ENCODE measurements at regions not wholly inside any gene's neighbourhood (a gene's known extent, or its start where the extent isn't known, plus 50 kb on each side); places are given as distances from the start of the nearest gene placed in this dataset.

- DNase-seq (ENCODE audit: low read depth in 2 of 2), result no peak
Measured at GRCh38 chr9:95757439-95757838, 118.1 kb upstream of the ERCC6L2 start.

- peak; percentile 69 to 70 for DNase-seq (ENCODE audit: low read depth in 2 of 2)
Measured at GRCh38 chr9:95756986-95757385, 118.5 kb upstream of the ERCC6L2 start.

- DNase-seq (ENCODE audit: low read depth in 2 of 2), result no peak
Measured at GRCh38 chr9:95756101-95756500, 119.4 kb upstream of the ERCC6L2 start.

DNA sequence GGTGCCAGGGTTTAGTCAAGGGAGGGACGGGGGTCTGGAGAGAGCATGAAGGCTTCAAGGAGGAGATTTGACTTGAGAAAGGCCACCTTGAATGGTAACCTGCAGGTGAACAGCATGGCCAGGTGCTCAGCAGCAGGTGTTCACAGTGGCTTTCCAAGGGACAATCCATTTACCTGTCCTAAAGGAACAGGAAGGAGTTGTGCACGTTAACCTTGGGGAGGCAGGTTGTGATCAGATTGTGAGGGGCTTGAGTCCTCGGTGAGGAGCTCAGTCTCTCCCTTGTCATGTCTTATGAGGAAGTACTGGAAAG is 120.1 kb upstream of the ERCC6L2 start:
- DNase-seq (ENCODE audit: low read depth in 2 of 2), result no peak

DNA sequence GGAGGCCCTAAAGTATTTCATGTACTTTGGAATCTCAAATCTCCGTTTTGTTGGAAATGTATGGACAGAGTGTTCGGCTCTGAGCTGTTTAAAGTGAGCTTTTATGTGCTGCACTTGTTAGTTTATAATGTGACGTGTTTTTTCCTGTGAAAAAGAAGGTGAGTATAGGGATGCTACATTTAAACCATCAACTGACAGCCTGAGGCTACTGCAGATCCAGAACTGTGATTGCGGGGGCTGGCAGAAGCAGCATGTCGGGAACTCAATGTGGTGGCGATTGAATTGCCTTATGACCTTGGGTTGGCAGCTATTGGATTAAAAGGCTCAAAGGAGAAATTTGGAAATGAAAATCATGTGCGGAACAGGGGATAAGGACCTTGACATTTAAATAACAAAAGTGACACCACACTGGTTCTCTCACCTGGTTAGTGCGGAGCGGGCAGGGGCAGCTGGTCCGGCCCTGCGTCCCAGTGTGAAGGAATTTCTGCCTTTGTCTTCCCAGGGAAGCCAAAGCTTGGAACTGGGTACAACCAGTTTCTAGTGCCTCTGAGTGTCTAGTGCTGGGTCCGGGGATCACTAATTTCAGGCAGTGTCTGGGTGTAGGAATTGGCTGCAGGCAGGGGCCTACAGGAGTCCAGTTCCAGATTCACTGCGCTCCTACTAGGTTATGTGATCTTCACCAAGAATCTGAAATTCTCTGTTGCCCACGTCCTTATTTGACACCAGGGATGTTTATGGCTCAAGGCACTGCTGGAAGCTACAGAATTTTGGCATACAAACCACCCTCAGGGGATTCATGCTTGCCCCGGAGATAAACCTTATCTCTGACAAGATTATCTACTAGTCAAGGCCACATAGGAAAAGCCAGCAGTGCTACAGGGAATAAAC is 120.7 kb upstream of the ERCC6L2 start:
- no peak for DNase-seq (ENCODE audit: low read depth in 2 of 2)

DNA sequence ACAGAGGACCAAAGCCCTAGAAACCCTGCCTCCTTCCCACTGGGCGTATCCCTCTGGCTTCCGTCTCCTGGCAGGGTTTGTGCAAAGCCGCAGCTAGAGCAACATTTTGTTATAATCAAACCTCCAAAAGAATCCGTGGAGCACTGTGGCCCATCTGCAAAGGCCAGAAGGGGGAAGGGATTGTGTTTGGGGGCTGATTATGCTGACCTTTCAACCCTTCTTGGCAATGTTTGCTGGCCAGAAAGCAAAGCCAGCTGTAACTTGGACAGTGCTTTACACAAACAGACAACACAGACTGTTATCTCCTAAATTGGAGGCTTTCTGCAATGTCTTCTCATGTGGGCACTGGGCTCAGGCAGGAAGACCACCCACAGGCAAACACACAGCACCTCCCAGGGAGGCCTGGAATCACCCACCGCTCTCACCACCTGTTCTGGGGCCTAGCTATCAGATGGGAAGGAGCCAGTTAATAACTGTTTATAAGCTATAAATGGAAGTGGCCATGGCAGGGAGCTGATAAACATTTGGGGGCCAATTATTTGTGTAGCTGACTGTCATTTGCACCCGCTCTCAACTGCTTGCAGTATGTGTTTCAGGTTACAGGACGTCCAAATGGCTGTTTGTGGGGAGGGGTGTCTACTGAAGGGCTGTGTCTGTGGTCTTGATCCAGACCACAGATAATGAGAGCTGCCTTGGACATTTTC is 121.6 kb upstream of the ERCC6L2 start:
- no peak for DNase-seq (ENCODE audit: low read depth in 2 of 2)

- no peak for DNase-seq (ENCODE audit: low read depth in 2 of 2)
Measured at GRCh38 chr9:95752129-95752731, 123.3 kb upstream of the ERCC6L2 start.

- DNase-seq (ENCODE audit: low read depth in 2 of 2), result no peak
Measured at GRCh38 chr9:95751520-95751790, 124.0 kb upstream of the ERCC6L2 start.

DNA sequence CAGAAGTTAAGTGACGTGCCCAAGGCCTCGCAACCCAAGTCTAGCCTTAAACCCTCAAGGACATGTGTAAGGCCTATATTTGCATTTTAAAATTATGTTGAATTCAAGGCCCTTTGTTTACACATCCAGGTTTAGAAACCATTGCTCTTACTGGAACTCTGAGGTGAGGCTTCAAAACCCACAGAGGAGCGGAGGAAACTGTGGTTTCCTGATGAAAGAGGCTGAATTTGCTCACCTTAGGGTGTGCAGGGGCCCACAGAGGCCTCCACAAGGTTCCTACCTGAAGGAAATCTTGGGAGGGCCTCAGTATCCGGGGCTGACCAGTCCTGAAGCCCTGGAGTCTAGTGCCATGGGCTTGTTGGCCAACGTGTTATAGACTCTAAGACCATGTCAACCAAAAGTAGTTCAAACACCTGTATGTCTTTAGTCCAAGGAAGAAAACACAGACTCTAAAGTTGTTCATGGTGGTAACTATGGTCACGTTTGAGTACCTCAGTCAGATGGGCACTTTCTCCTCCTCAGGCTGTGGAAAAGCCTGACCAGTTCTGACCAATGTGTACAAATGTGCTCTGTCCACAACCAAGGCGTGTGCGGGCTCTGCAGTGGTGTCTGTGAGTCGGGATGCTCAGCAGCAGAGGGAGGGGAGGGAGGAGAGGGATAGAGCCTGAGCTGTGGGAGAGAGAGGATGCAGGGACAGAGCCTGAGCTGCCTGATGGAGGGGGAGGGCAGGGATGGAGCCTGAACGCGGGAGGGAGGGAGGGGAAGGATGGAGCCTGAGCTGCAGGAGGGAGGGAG is 124.6 kb upstream of the ERCC6L2 start:
- no peak for DNase-seq (ENCODE audit: low read depth in 2 of 2)

- no peak for DNase-seq (ENCODE audit: low read depth in 2 of 2)
Measured at GRCh38 chr9:95749493-95749892, 126.0 kb upstream of the ERCC6L2 start.

GRCh38 chr9:95746408-95747180 is 128.9 kb upstream of the ERCC6L2 start:
- DNase-seq (ENCODE audit: low read depth in 2 of 2), result no peak

DNA sequence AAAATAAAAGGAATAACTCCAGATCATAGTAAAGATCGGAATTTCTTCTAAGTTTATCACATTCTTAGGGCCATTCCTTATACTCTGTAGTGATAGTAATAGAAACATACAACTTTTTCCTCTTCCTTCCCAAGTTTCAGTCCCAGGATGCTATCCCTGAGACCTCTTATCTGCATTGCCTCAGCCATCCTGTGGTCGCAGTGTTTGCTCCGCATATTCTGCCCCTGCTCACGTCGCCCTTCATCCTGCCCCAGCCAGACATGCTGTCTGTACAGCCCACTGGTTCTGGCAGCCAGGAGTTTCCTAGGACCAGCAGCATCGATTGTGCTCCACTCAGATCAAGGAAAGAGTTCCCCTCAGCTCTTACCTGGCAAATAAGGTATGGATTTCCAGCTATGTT is 132.7 kb upstream of the ERCC6L2 start:
- DNase-seq (ENCODE audit: low read depth in 2 of 2), result no peak

GRCh38 chr9:95741631-95742030 is 133.9 kb upstream of the ERCC6L2 start:
- DNase-seq (ENCODE audit: low read depth in 2 of 2), result no peak

GRCh38 chr9:95740217-95741004 is 135.1 kb upstream of the ERCC6L2 start:
- DNase-seq (ENCODE audit: low read depth in 2 of 2), result no peak

- no peak for DNase-seq (ENCODE audit: low read depth in 2 of 2)
Measured at GRCh38 chr9:95738438-95738837, 137.1 kb upstream of the ERCC6L2 start.

DNA sequence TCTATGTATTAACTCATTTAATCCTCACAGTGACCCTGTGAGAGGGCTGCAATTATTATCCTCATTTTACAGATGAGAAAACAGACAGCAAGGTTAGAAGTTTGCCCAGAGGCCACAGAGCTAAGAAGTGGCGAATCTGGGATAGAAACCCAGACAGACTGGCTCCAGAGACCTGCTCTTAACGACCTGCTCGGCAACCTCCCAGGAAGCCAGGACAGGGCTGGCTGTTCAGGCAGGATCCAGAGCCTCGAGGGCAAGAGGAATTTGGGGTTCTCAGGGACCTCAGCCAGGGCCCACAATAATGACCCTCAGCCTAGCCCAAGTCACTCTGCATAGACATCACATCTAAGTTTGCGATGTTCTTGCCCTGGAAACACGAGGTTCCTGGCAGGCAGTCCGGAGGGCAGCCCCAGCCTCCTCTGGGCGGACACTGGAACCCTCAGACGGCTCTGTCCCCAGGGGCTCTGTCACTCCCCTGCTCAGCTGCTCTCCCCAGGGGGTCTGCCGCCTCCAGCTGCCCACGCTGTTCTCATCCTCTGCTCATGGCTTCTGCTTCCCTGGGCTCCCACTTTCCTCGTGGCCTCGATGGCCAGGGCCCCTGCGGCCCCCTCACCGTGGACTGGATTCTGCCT is 138.5 kb upstream of the ERCC6L2 start:
- DNase-seq (ENCODE audit: low read depth in 2 of 2), result no peak

- no peak for DNase-seq (ENCODE audit: low read depth in 2 of 2)
Measured at GRCh38 chr9:95736370-95736769, 139.1 kb upstream of the ERCC6L2 start.

DNA sequence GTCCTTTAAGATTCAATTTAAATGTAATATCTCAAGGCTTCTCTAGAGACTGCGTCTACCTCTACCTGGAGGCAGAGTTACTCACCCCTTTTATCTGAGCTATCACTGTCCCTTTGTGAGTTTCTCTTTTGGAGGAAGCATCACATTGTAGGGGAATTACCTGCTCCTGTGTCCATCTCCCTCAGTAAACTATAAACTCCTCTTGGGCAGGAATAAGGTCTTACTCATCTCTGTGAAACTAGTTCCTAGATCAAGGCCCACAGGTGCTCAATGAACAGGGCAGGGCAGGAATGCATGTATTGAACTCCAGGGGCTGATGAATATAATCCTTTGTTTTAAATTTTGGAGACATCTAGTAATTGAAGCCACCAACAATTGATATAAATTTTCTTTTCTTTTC is 139.8 kb upstream of the ERCC6L2 start:
- DNase-seq (ENCODE audit: low read depth in 2 of 2), result no peak

DNA sequence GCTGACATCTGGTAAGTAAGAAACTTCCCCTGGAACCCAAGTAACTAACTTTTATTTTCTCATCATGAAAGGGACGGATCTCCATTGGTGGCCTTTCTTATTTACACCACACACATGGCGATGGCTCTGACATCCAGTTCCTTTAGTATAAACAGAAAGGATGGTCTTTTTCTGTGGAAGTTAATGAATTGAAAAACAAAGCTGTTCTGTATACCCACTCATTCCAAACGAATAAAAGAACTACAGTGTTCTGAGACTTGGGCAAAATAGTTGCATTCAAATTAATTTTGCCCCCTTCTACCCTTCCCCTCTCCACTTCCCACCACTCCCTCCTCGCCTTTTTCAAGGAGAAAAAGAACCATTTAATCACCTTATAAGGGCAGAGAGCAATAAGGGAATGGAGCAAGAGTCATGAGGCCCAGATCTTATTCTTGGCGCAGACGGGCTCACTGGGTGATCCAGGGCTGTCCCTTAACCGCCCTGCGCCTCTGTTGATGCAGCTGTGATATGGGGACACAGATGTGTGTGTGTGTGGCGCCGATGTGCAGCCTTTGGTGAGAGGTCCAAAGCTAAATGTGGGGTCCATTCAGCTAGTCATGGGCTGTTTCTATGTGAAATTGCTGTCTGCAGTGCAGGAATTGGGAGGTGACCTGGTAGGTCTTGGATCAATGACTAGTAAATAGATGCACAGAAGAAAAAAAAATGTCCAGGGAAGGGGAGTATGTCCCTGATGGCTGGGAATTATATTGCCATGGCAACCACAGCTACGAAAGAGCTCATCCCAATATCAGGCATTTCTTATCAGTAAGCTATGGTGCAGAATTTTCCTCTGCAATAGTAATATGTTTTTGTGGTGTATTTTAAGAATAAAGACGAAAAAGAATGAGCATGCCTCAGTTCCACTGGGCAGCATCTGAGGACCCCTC is 141.5 kb upstream of the ERCC6L2 start:
- no peak for DNase-seq (ENCODE audit: low read depth in 2 of 2)
